CD4-positive, alpha-beta T cell (primary cell): ENCODE measurements at regions not wholly inside any gene's neighbourhood (a gene's known extent, or its start where the extent isn't known, plus 50 kb on each side); places are given as distances from the start of the nearest gene placed in this dataset.

Experiments
- ATAC-seq: fragments of 200-7000 bp; cut with Tn5 transposase; one replicate; pipeline ENCODE4 v1.10.0; 2022; ENCODE audit warnings: mild to moderate bottlenecking; ENCODE audit not compliant: poor library complexity
- CTCF ChIA-PET: fragments of 350-600 bp; sonication (Branson Sonifier 250); formaldehyde crosslinking; loops from one replicate; lab custom pipeline; 2021; ENCODE audit warnings: antibody characterized with exemption, inconsistent platforms; lab: Charles Lee
- POLR2A ChIA-PET: fragments of 350-600 bp; sonication (Branson Sonifier 250); formaldehyde crosslinking; loops from one replicate; lab custom pipeline; 2021; ENCODE audit warnings: antibody characterized with exemption, inconsistent platforms; lab: Charles Lee
- DNase-seq, 14 experiments: peaks; one replicate each; pipeline ENCODE4 v3.0.0-alpha.2; 2013 to 2020; ENCODE audit warnings: mixed read lengths in 2 of 14
- H3K27ac ChIP-seq, 2 donors: one replicate each; pipeline versions ENCODE4 v1.5.1 to v1.7.0; 2013; ENCODE audit warnings: low read length in 2 of 2, low read depth in 1 of 2, mild to moderate bottlenecking in 1 of 2
- H3K27me3 ChIP-seq, 2 experiments: 1 replicate in 1 of 2; 2 replicates in 1 of 2; pipeline versions ENCODE4 v1.6.1 to v1.7.0; 2013; ENCODE audit warnings: low read length in 2 of 2, control low read depth in 1 of 2, mild to moderate bottlenecking in 1 of 2, moderate library complexity in 1 of 2; ENCODE audit not compliant: insufficient read depth in 2 of 2, control insufficient read depth in 1 of 2
- H3K36me3 ChIP-seq: one replicate; pipeline ENCODE4 v1.6.1; 2013; ENCODE audit warnings: low read length, control low read depth; ENCODE audit not compliant: insufficient read depth
- H3K4me1 ChIP-seq: one replicate; pipeline ENCODE4 v1.6.1; 2013; ENCODE audit warnings: low read length, control low read depth; ENCODE audit not compliant: insufficient read depth
- H3K4me3 ChIP-seq: one replicate; pipeline ENCODE4 v1.5.1; 2013; ENCODE audit warnings: mild to moderate bottlenecking, low read length, moderate library complexity
- H3K9me3 ChIP-seq, 2 experiments: 1 replicate in 1 of 2; 2 replicates in 1 of 2; pipeline versions ENCODE4 v1.6.1 to v1.7.0; 2013; ENCODE audit warnings: low read length in 2 of 2, mild to moderate bottlenecking in 2 of 2, control low read depth in 1 of 2, moderate library complexity in 1 of 2; ENCODE audit not compliant: control insufficient read depth in 1 of 2, insufficient read depth in 1 of 2
- H3K27ac Mint-ChIP-seq: one replicate; pipeline ENCODE4 v1.8.0; 2020; ENCODE audit warnings: mixed read lengths
- H3K27me3 Mint-ChIP-seq: one replicate; pipeline ENCODE4 v1.8.0; 2021; ENCODE audit warnings: mixed read lengths
- H3K36me3 Mint-ChIP-seq: one replicate; pipeline ENCODE4 v1.8.0; 2021; ENCODE audit warnings: low read depth, mixed read lengths
- H3K4me1 Mint-ChIP-seq: one replicate; pipeline ENCODE4 v1.8.0; 2021; ENCODE audit warnings: low read depth, mixed read lengths
- H3K4me3 Mint-ChIP-seq: one replicate; pipeline ENCODE4 v1.8.0; 2020; ENCODE audit warnings: mild to moderate bottlenecking, mixed read lengths
- H3K9me3 Mint-ChIP-seq: one replicate; pipeline ENCODE4 v1.8.0; 2020; ENCODE audit warnings: mixed read lengths
- CTCF ChIP-seq: fragments of 200-600 bp; IDR thresholded peaks from one replicate; pipeline ENCODE4 v1.8.0; 2022; ENCODE audit warnings: antibody characterized with exemption, mild to moderate bottlenecking
- intact Hi-C, 2 experiments: fragments of 100-400 bp; cut with DNase I in 1 of 2; cut with micrococcal nuclease in 1 of 2; formaldehyde crosslinking; loops; one replicate each; pipeline versions ENCODE4 v1.15.1 to v1.9.0; 2023 to 2025; cut with DNase I, micrococcal nuclease

- no peaks in the 10 kb centered on the region for H3K9me3 Mint-ChIP-seq
- CTCF ChIA-PET: interaction anchor here (0.9 to 2.7 kb wide), 3 partner anchors 35 to 280 kb away, joined by 3 to 15 read pairs (median 8); no protein-coding TSS in a partner anchor
- H3K27ac ChIP-seq: no peak overlapping the region
Measured at GRCh38 chr2:64866797-64867196, 122.4 kb upstream of the SLC1A4 start.

GRCh38 chr2:64867253-64867996, 121.8 kb upstream of the SLC1A4 start:
- Mint-ChIP-seq H3K27me3 (peaks cover 5% of the 10 kb centered on the region), H3K9me3 (no peaks in the 10 kb centered on the region), H3K36me3 (no peaks in the 10 kb centered on the region), H3K4me3 (peak overlapping the region; percentile 78), H3K27ac (no peak overlapping the region), H3K4me1 (no peaks in the 10 kb centered on the region)
- Histone ChIP-seq H3K4me1 (peaks cover 15% of the 10 kb centered on the region), H3K27me3 (no peaks in the 10 kb centered on the region), H3K27ac (no peak overlapping the region), H3K36me3 (no peaks in the 10 kb centered on the region), H3K4me3 (no peak overlapping the region), H3K9me3 (no peaks in the 10 kb centered on the region)
- ATAC-seq (no peak), DNase-seq (no peak)
- ChIA-PET POLR2A (interaction anchor here (1.8 kb wide), 1 partner anchor 214 kb away, joined by 5 read pairs; the partner anchor contains the start of gene SERTAD2), CTCF (interaction anchor here (0.9 to 2.7 kb wide), 3 partner anchors 36 to 281 kb away, joined by 3 to 15 read pairs (median 8); no protein-coding TSS in a partner anchor)
- TF ChIP-seq CTCF: no peak
- intact Hi-C loops: loop anchor here in 1 of 2 experiments (5.0 kb wide), 1 partner anchor 815 kb away; no protein-coding TSS in a partner anchor

More at GRCh38 chr2:64866797-64867196, 122.4 kb upstream of the SLC1A4 start:
- H3K36me3 Mint-ChIP-seq: no peaks in the 10 kb centered on the region
- no peaks in the 10 kb centered on the region for H3K27me3 ChIP-seq
- no peak for ATAC-seq
- H3K4me1 Mint-ChIP-seq: no peaks in the 10 kb centered on the region
- no peaks in the 10 kb centered on the region for H3K9me3 ChIP-seq
- H3K27ac Mint-ChIP-seq: no peak overlapping the region
- intact Hi-C loops: loop anchor here in 1 of 2 experiments (5.0 kb wide), 1 partner anchor 814 kb away; no protein-coding TSS in a partner anchor
- peak overlapping the region; percentile 78 for H3K4me3 Mint-ChIP-seq
- DNase-seq: no peak
- POLR2A ChIA-PET: interaction anchor here (1.8 kb wide), 1 partner anchor 213 kb away, joined by 5 read pairs; the partner anchor contains the start of gene SERTAD2
- peaks cover 5% of the 10 kb centered on the region for H3K27me3 Mint-ChIP-seq
- peaks cover 15% of the 10 kb centered on the region for H3K4me1 ChIP-seq
- H3K4me3 ChIP-seq: no peak overlapping the region
- no peak for TF ChIP-seq CTCF
- no peaks in the 10 kb centered on the region for H3K36me3 ChIP-seq

- Mint-ChIP-seq H3K9me3 (no peaks in the 10 kb centered on the region), H3K4me3 (no peak overlapping the region), H3K27me3 (peaks cover 5% of the 10 kb centered on the region), H3K4me1 (peaks cover 7% of the 10 kb centered on the region), H3K36me3 (no peaks in the 10 kb centered on the region), H3K27ac (no peak overlapping the region)
- H3K27ac ChIP-seq: no peak overlapping the region
- no peaks in the 10 kb centered on the region for H3K36me3 ChIP-seq
- ATAC-seq: no peak
- H3K27me3 ChIP-seq: no peaks in the 10 kb centered on the region
- POLR2A ChIA-PET: no interaction called here
- no peaks in the 10 kb centered on the region for H3K9me3 ChIP-seq
- intact Hi-C loops: loop anchor here in 1 of 2 experiments (5.0 kb wide), 1 partner anchor 817 kb away; no protein-coding TSS in a partner anchor
- CTCF ChIA-PET: interaction anchor here (2.7 kb wide), 1 partner anchor 223 kb away, joined by 15 read pairs; no protein-coding TSS in a partner anchor
- no peak for DNase-seq
- no peak overlapping the region for H3K4me3 ChIP-seq
- peaks cover 24% of the 10 kb centered on the region for H3K4me1 ChIP-seq
- no peak for TF ChIP-seq CTCF
Measured at GRCh38 chr2:64869126-64869525, 120.1 kb upstream of the SLC1A4 start.
